Cardiac septum (tissue), 1 donor: ENCODE measurements at regions not wholly inside any gene's neighbourhood (a gene's known extent, or its start where the extent isn't known, plus 50 kb on each side); places are given as distances from the start of the nearest gene placed in this dataset.

Experiments
- DNase-seq: peaks from one replicate; pipeline ENCODE4 v3.0.0-alpha.2; 2020; ENCODE audit warnings: low spot score
- intact Hi-C: fragments of 100-400 bp; cut with DNase I; formaldehyde crosslinking; loops from one replicate; pipeline ENCODE4 v1.14.0; 2022
- donor health status: DM: no; HTN: no; CAD: no.

- intact Hi-C loops = loop anchor here (10.0 kb wide), 1 partner anchor 1444 kb away; no protein-coding TSS in a partner anchor
- DNase-seq = no peak
These were observed 408.3 kb downstream of the ZNF536 start for GRCh38 chr19:30780456-30780855.

- DNase-seq = no peak
- intact Hi-C loops = loop anchor here (10.0 kb wide), 1 partner anchor 1445 kb away; no protein-coding TSS in a partner anchor
These were observed 407.8 kb downstream of the ZNF536 start for GRCh38 chr19:30780032-30780431.

- intact Hi-C loops = no loop called here
- no peak for DNase-seq
These were observed 407.0 kb downstream of the ZNF536 start for GRCh38 chr19:30778961-30779715.

- DNase-seq = no peak
- intact Hi-C loops = no loop called here
These were observed 405.9 kb downstream of the ZNF536 start for GRCh38 chr19:30778061-30778460.

GRCh38 chr19:30775956-30776355, 403.8 kb downstream of the ZNF536 start:
- intact Hi-C loops = no loop called here
- DNase-seq = no peak

GRCh38 chr19:30774252-30774766, 402.1 kb downstream of the ZNF536 start:
- no peak for DNase-seq
- intact Hi-C loops = no loop called here

GRCh38 chr19:30762651-30763050, 390.5 kb downstream of the ZNF536 start:
- DNase-seq = no peak
- intact Hi-C loops = no loop called here

GRCh38 chr19:30760014-30760413, 387.8 kb downstream of the ZNF536 start:
- intact Hi-C loops = no loop called here
- DNase-seq = no peak

GRCh38 chr19:30757837-30758617, 385.8 kb downstream of the ZNF536 start:
- intact Hi-C loops = no loop called here
- no peak for DNase-seq

- no peak for DNase-seq
- intact Hi-C loops = no loop called here
These were observed 385.1 kb downstream of the ZNF536 start for GRCh38 chr19:30757104-30757836.

- DNase-seq = no peak
- intact Hi-C loops = no loop called here
These were observed 383.4 kb downstream of the ZNF536 start for GRCh38 chr19:30755581-30755980.

- intact Hi-C loops = no loop called here
These were observed 382.0 kb downstream of the ZNF536 start for GRCh38 chr19:30754162-30754561.

GRCh38 chr19:30752876-30753275, 380.7 kb downstream of the ZNF536 start:
- intact Hi-C loops = no loop called here
- no peak for DNase-seq

More at GRCh38 chr19:30754162-30754561, 382.0 kb downstream of the ZNF536 start:
- DNase-seq = no peak

- DNase-seq = no peak
- intact Hi-C loops = no loop called here
These were observed 380.0 kb downstream of the ZNF536 start for GRCh38 chr19:30752201-30752600.

- no peak for DNase-seq
- intact Hi-C loops = no loop called here
These were observed 373.3 kb downstream of the ZNF536 start for GRCh38 chr19:30745476-30745985.

GRCh38 chr19:30744741-30745475, 372.7 kb downstream of the ZNF536 start:
- intact Hi-C loops = no loop called here
- no peak for DNase-seq

- intact Hi-C loops = no loop called here
- no peak for DNase-seq
These were observed 371.5 kb downstream of the ZNF536 start for GRCh38 chr19:30743702-30744101.

GRCh38 chr19:30743011-30743410, 370.8 kb downstream of the ZNF536 start:
- intact Hi-C loops = no loop called here
- no peak for DNase-seq

GRCh38 chr19:30742406-30742938, 370.3 kb downstream of the ZNF536 start:
- DNase-seq = no peak
- intact Hi-C loops = no loop called here
